GM12878 (cell line): ENCODE measurements at regions not wholly inside any gene's neighbourhood (a gene's known extent, or its start where the extent isn't known, plus 50 kb on each side); places are given as distances from the start of the nearest gene placed in this dataset.

Source experiments
- EP300 ChIP-seq, 2 experiments: fragments of 150-350 bp in 1 of 2; IDR thresholded peaks; 2 replicates each; pipeline ENCODE4 v1.6.1; 2011 to 2012; ENCODE audit warnings: low read depth in 2 of 2, low read length in 2 of 2, borderline replicate concordance in 1 of 2, improper control_type of control experiment in 1 of 2, inconsistent platforms in 1 of 2; ENCODE audit not compliant: control insufficient read depth in 1 of 2
- GABPA ChIP-seq: IDR thresholded peaks from 2 replicates; pipeline ENCODE4 v1.6.1; 2014; ENCODE audit warnings: antibody characterized with exemption, low read depth, mild to moderate bottlenecking, inconsistent platforms
- HSF1 ChIP-seq: fragments of 150-350 bp; IDR thresholded peaks from 2 replicates; pipeline ENCODE4 v1.6.1; 2014; ENCODE audit warnings: mild to moderate bottlenecking, low read depth, low read length
- JUNB ChIP-seq: IDR thresholded peaks from 2 replicates; pipeline ENCODE4 v1.6.1; 2016; ENCODE audit warnings: antibody characterized with exemption, mild to moderate bottlenecking
- MTA3 ChIP-seq: IDR thresholded peaks from 2 replicates; pipeline ENCODE4 v1.6.1; 2012; ENCODE audit warnings: low read length, inconsistent platforms, borderline replicate concordance
- MYB ChIP-seq: fragments of 150-350 bp; IDR thresholded peaks from 2 replicates; pipeline ENCODE4 v1.6.1; 2014; ENCODE audit warnings: mild to moderate bottlenecking, low read depth, low read length, borderline replicate concordance
- SIN3A ChIP-seq: IDR thresholded peaks from 2 replicates; pipeline ENCODE4 v1.6.1; 2012; ENCODE audit warnings: low read depth, low read length, improper control_type of control experiment
- STAT1 ChIP-seq: fragments of 450-650 bp; conservative IDR thresholded peaks from 2 replicates; pipeline ENCODE4 v1.6.1; 2014; ENCODE audit warnings: antibody characterized with exemption, mild to moderate bottlenecking
- ZNF24 ChIP-seq: fragments of 450-650 bp; IDR thresholded peaks from 2 replicates; pipeline ENCODE4 v1.6.1; 2017; ENCODE audit warnings: antibody characterized with exemption, mild to moderate bottlenecking
- TF ChIP-seq, protein P1 (sequence below): IDR thresholded peaks from 2 replicates; pipeline ENCODE4 v1.6.1; 2012; ENCODE audit warnings: low read depth, low read length, improper control_type of control experiment
- TF ChIP-seq, protein P2 (sequence below): IDR thresholded peaks from 2 replicates; pipeline ENCODE4 v1.6.1; 2011; ENCODE audit warnings: low read depth, mild to moderate bottlenecking, low read length, moderate library complexity, borderline replicate concordance; ENCODE audit errors: extremely low read depth
- TF ChIP-seq, protein P3 (sequence below), 3 experiments: IDR thresholded peaks in 2 of 3; conservative IDR thresholded peaks in 1 of 3; 2 replicates each; pipeline ENCODE4 v1.5.1; 2011; ENCODE audit warnings: low read depth in 3 of 3, low read length in 3 of 3, mild to moderate bottlenecking in 3 of 3, control low read depth in 2 of 3, moderate library complexity in 2 of 3, inconsistent platforms in 1 of 3, mixed read lengths in 1 of 3; ENCODE audit not compliant: control insufficient read depth in 2 of 3, insufficient read depth in 1 of 3; ENCODE audit errors: extremely low read depth in 1 of 3

GRCh38 chr12:115378291-115378690 is 694.3 kb upstream of the TBX3 start:
- TF ChIP-seq ZNF24 (no peak), HSF1 (no peak), SIN3A (no peak), EP300 (IDR thresholded peaks at IDR 0.05; ENCODE audit: borderline replicate concordance in 1 of 2, control insufficient read depth in 1 of 2, low read depth in 2 of 2, low read length in 2 of 2) (no peak), STAT1 (no peak), MTA3 (no peak), GABPA (no peak), JUNB (no peak), MYB (no peak)
- TF ChIP-seq, protein P1, sequence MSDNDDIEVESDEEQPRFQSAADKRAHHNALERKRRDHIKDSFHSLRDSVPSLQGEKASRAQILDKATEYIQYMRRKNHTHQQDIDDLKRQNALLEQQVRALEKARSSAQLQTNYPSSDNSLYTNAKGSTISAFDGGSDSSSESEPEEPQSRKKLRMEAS: no peak
- TF ChIP-seq, protein P2, sequence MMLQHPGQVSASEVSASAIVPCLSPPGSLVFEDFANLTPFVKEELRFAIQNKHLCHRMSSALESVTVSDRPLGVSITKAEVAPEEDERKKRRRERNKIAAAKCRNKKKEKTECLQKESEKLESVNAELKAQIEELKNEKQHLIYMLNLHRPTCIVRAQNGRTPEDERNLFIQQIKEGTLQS: no peak
- TF ChIP-seq, protein P3, sequence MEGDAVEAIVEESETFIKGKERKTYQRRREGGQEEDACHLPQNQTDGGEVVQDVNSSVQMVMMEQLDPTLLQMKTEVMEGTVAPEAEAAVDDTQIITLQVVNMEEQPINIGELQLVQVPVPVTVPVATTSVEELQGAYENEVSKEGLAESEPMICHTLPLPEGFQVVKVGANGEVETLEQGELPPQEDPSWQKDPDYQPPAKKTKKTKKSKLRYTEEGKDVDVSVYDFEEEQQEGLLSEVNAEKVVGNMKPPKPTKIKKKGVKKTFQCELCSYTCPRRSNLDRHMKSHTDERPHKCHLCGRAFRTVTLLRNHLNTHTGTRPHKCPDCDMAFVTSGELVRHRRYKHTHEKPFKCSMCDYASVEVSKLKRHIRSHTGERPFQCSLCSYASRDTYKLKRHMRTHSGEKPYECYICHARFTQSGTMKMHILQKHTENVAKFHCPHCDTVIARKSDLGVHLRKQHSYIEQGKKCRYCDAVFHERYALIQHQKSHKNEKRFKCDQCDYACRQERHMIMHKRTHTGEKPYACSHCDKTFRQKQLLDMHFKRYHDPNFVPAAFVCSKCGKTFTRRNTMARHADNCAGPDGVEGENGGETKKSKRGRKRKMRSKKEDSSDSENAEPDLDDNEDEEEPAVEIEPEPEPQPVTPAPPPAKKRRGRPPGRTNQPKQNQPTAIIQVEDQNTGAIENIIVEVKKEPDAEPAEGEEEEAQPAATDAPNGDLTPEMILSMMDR (IDR thresholded peaks at IDR 0.05 in 2 of 3, conservative IDR thresholded peaks at IDR 0.05 in 1 of 3; ENCODE audit: control insufficient read depth in 2 of 3, extremely low read depth in 1 of 3, insufficient read depth in 1 of 3, low read depth in 3 of 3, low read length in 3 of 3): no peak
